GM18505 (cell line): ENCODE measurements at regions not wholly inside any gene's neighbourhood (a gene's known extent, or its start where the extent isn't known, plus 50 kb on each side); places are given as distances from the start of the nearest gene placed in this dataset.

ENCODE experiments used
- ATAC-seq: cut with Tn5 transposase; IDR thresholded peaks from one replicate; pipeline ENCODE4 v1.9.1; 2021; ENCODE audit not compliant: unreplicated experiment
- POLR2A ChIP-seq: IDR thresholded peaks from 4 replicates; pipeline ENCODE4 v1.6.1; 2011; ENCODE audit warnings: borderline replicate concordance; ENCODE audit not compliant: insufficient read depth, insufficient read length; ENCODE audit errors: extremely low read depth

DNA sequence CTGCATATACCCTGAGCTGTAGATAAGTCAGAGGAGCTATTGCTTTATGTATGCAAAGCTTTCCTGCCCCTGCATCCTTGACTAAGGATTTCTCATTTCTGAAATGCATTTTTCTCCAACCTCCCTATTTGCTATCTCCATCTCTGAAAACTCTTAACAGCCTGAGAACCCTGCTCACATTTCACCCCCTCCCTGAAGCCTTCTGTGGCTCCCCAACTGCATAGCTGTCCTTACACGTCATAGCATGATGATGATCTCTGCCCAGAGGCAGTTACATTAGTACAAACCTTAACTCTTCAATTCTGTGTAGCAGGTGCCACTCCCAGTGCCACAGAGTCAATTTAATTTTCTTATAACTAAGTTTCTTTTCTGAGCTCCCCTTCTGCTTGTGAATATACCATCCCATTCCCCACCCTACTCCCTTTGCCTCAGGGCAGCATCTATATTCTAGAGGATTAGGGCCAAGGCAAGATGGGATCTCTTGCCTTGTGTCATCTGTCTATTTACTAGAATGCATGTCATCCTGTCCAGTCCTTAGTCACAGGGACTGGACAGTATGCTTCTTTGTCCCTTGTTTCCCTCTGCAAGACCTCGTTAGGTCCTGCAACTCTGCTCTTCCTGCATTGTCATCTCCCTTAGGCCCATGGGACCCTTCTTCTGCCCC, 149.7 kb upstream of the SPRY4 start:
- no peak for TF ChIP-seq POLR2A
- ATAC-seq: no peak

DNA sequence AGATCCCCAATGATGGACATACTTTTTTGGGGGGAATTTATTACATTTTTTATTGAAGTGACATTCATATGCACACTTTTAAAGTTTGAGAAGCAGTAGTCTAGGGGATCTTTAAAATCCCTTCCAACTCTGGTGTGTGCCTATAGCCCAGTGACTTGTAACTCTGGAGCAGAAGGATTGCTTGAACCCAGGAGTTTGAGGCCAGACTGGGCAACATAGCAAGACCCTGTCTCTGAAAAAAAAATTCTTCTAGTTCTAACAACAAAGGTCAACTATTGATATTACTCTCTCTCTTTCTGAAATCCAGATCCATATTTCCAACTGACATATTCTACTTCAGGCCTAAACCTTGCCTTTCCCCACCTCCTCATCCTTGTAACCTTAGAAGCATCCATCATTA, 148.2 kb upstream of the SPRY4 start:
- TF ChIP-seq POLR2A: no peak
- no peak for ATAC-seq

DNA sequence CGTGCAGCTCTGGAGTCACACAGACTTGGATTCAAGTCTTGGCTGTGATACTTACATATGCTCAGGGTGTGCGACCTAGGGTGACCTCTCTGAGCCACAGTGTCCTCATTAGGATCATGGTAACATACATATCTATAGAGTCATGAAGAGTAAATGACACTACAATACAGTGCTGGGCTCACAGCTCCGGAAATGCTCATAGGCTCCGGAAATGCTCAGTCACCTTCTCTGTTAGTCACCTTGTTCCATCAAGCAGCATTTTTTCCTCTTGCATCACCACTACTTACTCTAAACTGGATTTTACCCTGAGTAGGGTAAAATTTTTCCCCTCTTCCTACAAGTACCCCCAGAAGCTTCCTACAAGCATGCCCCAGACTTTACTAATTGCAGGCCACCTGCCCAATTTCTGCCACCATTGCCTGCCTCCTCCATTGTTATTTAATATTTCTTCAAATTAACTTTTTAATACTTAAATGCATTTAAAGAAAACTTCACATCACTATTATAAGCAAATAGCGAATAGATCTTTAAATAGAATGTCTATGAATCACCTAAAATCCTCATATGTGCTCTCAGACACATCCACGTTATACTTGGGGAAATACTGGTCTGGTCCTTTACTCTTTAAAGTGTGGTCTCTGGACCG, 147.6 kb upstream of the SPRY4 start:
- no peak for ATAC-seq
- no peak for TF ChIP-seq POLR2A

DNA sequence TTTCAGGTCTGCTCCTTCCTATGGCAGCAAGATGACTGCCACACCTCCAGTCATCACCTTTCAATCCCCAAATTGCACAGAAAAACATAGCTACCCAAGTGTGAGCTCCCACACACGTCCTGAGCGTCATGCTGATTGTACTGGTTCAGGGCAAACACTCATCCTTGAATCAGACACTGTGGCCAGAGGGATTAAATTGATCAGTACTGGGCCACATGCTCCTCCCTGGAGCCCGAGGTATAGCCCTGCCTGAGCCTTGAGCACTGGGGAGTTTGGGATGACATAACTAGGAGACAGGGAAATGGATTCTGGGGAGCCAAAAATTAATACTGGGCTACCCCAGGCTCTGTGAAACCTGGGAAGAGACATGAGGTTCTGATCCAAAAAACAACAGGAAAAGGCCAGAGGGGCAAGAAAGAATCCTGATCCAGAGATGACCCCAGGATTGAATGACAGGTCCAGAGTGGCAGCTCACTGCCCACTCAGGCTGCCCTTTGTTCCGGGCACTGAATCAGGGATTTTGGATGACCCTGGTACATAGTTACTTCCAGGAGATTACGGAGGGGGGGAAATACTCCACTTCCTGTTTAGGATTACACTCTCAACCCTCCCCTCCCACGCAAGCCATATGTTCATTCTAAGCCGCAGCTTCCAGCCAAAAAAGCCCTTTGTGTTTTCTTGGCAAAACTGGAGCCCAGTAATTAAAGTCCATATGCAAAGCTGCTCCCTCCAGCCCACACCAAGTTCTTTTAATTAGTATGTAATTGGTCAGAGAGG, 141.6 kb upstream of the SPRY4 start:
- no peak for ATAC-seq
- TF ChIP-seq POLR2A: no peak

DNA sequence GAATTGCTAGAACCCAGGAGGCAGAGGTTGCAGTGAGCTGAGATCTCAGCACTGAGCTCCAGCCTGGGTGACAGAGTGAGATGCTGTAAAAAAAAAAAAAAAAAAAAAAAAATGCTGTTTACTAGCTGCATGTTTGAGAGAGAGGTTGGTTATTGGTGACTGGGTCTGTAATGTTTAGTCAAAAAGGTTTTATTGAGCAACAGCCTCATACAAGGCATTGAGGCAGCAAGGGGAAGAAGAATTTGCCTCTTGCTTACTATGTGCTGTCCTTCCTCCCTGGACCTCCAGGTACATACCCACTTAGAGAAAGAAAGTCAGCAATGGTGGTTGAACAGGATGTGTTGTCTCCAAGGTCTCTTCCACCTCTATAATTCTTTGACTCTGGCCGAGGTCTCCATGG, 140.7 kb upstream of the SPRY4 start:
- TF ChIP-seq POLR2A: no peak
- no peak for ATAC-seq

DNA sequence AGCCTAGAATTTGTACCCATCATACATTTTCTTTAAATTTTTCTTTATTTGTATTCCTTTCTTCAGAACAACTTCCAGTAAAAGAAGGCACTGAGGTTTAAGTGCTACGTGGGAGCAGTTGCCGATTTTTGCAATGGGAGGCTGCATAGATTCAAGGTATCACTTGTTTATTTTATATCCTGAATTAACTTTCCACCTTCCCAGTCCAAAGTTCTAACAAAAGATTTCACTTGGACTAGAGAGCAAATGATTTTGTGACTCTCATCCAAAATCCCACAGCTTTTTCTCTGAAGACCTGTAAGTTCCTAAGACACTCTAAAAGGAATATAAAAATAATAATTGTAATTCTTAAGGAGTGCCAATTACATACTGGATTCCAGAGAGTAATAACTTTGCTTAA, 139.1 kb upstream of the SPRY4 start:
- no peak for TF ChIP-seq POLR2A
- ATAC-seq: no peak

DNA sequence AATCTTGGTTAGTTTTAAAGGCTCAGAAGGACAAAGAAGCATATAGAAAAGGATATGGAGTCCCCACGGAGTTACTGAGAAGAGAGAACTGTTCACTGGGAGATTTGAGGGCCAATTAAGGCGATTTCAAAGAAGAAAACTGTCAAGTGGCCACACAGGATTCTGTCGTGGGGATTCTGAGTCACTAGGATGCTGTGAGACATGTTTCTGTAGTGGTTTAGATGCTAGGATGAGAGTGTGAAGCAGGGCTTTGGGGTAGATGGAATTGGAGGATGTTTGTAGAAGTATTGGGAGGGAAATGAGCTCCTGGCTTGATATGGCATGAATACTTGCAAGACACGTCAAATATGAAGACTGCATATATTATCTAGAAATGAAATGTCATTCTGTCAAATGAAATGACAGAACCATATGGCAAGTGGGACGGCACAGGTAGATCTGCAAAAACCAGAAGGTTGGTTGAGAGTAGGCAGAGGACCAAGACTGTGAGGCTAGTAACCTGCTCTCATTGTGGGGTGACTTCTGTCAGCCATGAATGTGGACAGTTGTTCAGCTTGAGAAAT, 136.3 kb upstream of the SPRY4 start:
- TF ChIP-seq POLR2A: no peak
- no peak for ATAC-seq

DNA sequence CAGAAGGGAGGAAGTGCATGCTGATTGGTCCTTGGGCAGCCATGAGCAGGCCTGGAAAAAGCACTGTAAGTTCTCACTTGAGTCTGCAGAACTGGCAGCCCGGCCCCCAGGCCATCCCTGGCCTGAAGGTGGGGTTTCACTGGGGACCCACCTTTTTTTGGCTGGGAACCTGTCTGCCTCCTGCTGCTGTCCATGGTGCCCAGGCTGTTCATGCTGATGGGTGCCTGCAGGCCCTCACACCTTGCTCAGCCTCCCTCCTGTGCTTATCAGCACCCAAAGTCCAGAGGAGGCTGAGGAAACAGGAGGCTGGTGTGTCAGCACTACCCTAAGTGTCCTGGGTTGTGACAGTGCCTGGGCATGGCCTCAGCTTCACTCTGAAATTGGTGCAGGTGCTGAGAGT, 134.4 kb upstream of the SPRY4 start:
- ATAC-seq: no peak

DNA sequence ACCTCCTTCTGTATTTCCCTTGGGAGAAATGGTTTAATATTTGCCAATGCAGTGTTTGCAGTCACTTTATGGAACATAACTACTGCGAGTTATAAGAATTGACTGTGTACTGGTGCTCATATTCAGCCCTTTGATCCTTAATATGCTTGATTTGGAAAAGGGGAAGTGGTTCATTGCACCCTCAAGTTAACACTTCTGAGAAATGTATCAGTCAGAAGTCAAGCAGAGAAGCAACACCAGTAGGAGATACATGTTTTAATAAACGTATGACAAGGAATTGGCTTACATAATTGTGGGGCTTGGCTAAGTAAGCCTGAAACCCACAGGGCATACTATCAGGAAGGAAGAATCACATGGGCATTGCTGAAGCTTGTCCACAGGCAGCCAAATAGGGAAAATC, 131.0 kb upstream of the SPRY4 start:
- no peak for TF ChIP-seq POLR2A
- no peak for ATAC-seq

More for the DNA sequence above, 134.4 kb upstream of the SPRY4 start:
- no peak for TF ChIP-seq POLR2A

DNA sequence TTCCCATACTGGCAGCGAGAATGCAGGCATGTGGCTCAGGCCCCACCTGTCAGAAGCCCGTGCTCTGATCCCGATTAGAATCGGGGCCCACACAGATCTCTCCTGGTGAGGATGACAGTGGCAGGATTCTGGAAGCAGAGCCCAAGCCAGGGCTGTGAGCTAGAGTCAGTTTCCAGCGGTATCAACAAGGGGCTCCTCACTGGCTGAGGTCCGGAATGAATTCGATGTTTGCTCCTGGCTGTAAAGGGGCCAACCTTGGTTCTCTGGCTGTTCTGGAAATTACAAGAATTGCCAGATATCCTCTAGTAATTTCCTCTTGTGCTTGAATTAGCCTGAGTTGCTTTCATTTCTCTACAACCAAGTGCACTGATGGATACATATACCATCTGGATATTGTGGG, 129.1 kb upstream of the SPRY4 start:
- no peak for TF ChIP-seq POLR2A
- no peak for ATAC-seq

DNA sequence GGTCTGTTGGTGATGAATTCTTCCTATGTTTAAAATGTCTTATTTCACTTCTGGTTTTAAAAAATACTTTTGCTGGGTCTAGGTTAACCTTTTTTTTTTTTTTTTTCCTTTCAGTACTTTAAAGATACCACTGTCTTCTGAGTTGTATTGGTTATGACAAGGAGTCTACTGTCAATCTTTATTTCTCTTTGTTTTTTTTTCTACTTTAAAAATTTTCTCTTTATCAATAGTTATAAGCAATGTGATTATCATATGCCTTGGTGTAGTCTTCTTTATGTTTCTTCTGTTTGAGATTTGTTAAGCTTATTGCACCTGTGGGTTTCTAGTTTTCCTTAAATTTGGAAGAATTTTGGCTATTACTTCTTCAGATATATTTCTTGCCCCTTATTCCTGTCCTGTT, 125.6 kb upstream of the SPRY4 start:
- no peak for TF ChIP-seq POLR2A
- ATAC-seq: no peak

DNA sequence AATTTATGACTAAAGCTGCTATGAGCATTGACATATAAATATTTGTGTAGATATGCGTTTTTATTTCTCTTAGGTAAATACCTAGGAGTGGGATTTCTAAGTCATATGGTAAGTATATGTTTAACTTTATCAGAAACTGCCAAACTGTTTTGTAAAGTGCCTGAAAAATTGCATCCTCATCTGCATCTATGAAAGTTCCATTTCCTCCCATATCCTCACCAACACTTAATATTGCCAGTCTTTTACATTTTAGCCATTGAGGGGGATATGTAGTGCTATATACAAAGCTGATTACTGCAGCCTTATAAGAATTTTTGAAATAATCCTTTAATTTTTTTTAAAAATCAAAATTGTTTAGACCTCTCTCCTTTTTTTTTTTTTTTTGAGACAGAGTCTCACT, 123.1 kb upstream of the SPRY4 start:
- TF ChIP-seq POLR2A: no peak
- no peak for ATAC-seq

DNA sequence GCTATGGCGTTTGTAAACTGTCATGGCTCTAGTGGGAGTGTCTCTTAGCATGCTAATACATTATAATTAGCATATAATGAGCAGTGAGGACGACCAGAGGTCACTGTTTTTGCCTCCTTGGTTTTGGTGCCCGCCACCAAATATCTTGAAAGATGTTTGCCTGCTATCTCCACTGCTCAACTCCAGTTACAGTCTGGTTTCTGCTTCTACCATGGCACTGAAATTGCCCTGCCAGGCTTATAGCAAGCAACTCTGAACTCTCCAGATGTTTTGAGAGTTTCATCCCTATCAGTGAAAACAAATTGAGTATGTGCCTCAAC, 122.1 kb upstream of the SPRY4 start:
- ATAC-seq: no peak
- no peak for TF ChIP-seq POLR2A
